ENCODE measurements at regions not wholly inside any gene's neighbourhood (a gene's known extent, or its start where the extent isn't known, plus 50 kb on each side); places are given as distances from the start of the nearest gene placed in this dataset.

GRCh38 chr5:33240558-33240957 is 200.2 kb upstream of the TARS1 start:
- DNase-seq (ENCODE audit: low spot score) (no peak), ATAC-seq (no peak)
- Histone ChIP-seq H3K27ac (ENCODE audit: low read depth) (no peak overlapping the region), H3K4me3 (no peak overlapping the region), H3K4me1 (ENCODE audit: insufficient read depth) (no peaks in the 10 kb centered on the region), H2AFZ (no peak overlapping the region), H3K4me2 (no peak overlapping the region), H3K9me2 (ENCODE audit: insufficient read depth) (peaks cover 4% of the 10 kb centered on the region; the same call in 1 of the 2 replicates), H3K79me2 (replicated peaks; ENCODE audit: insufficient read depth) (no peaks in the 10 kb centered on the region), H3K27me3 (ENCODE audit: insufficient read depth) (no peaks in the 10 kb centered on the region), H3F3A (replicated peaks; ENCODE audit: low read depth) (no peaks in the 10 kb centered on the region), H3K36me3 (ENCODE audit: insufficient read depth) (no peaks in the 10 kb centered on the region), H4K20me1 (replicated peaks; ENCODE audit: insufficient read depth) (no peaks in the 10 kb centered on the region)
- Mint-ChIP-seq H3K27ac (no peak overlapping the region), H3K27me3 (ENCODE audit: insufficient read depth, low read depth, poor library complexity) (no peaks in the 10 kb centered on the region), H3K36me3 (ENCODE audit: low read depth) (no peaks in the 10 kb centered on the region), H3K4me1 (no peaks in the 10 kb centered on the region), H3K4me3 (no peak overlapping the region), H3K9me3 (no peaks in the 10 kb centered on the region)
- TF ChIP-seq ZNF462 (CRISPR knock-in tag; IDR thresholded peaks at IDR 0.05), result no peak
- TF ChIP-seq ZNF331 (CRISPR knock-in tag; IDR thresholded peaks at IDR 0.05; ENCODE audit: low read depth), result no peak
- TF ChIP-seq CREB1 (CRISPR knock-in tag; IDR thresholded peaks at IDR 0.05; ENCODE audit: low read depth), result no peak
- TF ChIP-seq EZH2 (IDR thresholded peaks at IDR 0.05; ENCODE audit: low read depth, unreplicated experiment), result no peak
- TF ChIP-seq, protein P1, sequence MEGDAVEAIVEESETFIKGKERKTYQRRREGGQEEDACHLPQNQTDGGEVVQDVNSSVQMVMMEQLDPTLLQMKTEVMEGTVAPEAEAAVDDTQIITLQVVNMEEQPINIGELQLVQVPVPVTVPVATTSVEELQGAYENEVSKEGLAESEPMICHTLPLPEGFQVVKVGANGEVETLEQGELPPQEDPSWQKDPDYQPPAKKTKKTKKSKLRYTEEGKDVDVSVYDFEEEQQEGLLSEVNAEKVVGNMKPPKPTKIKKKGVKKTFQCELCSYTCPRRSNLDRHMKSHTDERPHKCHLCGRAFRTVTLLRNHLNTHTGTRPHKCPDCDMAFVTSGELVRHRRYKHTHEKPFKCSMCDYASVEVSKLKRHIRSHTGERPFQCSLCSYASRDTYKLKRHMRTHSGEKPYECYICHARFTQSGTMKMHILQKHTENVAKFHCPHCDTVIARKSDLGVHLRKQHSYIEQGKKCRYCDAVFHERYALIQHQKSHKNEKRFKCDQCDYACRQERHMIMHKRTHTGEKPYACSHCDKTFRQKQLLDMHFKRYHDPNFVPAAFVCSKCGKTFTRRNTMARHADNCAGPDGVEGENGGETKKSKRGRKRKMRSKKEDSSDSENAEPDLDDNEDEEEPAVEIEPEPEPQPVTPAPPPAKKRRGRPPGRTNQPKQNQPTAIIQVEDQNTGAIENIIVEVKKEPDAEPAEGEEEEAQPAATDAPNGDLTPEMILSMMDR (conservative IDR thresholded peaks at IDR 0.05; ENCODE audit: low read depth in 2 of 2), result no peak
- TF ChIP-seq POLR2AphosphoS5 (IDR thresholded peaks at IDR 0.05; ENCODE audit: low read depth), result no peak
- TF ChIP-seq, protein P2, sequence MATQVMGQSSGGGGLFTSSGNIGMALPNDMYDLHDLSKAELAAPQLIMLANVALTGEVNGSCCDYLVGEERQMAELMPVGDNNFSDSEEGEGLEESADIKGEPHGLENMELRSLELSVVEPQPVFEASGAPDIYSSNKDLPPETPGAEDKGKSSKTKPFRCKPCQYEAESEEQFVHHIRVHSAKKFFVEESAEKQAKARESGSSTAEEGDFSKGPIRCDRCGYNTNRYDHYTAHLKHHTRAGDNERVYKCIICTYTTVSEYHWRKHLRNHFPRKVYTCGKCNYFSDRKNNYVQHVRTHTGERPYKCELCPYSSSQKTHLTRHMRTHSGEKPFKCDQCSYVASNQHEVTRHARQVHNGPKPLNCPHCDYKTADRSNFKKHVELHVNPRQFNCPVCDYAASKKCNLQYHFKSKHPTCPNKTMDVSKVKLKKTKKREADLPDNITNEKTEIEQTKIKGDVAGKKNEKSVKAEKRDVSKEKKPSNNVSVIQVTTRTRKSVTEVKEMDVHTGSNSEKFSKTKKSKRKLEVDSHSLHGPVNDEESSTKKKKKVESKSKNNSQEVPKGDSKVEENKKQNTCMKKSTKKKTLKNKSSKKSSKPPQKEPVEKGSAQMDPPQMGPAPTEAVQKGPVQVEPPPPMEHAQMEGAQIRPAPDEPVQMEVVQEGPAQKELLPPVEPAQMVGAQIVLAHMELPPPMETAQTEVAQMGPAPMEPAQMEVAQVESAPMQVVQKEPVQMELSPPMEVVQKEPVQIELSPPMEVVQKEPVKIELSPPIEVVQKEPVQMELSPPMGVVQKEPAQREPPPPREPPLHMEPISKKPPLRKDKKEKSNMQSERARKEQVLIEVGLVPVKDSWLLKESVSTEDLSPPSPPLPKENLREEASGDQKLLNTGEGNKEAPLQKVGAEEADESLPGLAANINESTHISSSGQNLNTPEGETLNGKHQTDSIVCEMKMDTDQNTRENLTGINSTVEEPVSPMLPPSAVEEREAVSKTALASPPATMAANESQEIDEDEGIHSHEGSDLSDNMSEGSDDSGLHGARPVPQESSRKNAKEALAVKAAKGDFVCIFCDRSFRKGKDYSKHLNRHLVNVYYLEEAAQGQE (IDR thresholded peaks at IDR 0.05; ENCODE audit: unreplicated experiment), result no peak
- no peak for TF ChIP-seq JUNB (IDR thresholded peaks at IDR 0.05; ENCODE audit: unreplicated experiment)
- no peak for TF ChIP-seq ETS1 (IDR thresholded peaks at IDR 0.05)
- no peak for TF ChIP-seq ZNF114 (CRISPR knock-in tag; IDR thresholded peaks at IDR 0.05)
- no peak for TF ChIP-seq EZH2phosphoT487 (IDR thresholded peaks at IDR 0.05; ENCODE audit: unreplicated experiment)

Data from GM23338 (cell line).